PC-9 (cell line): ENCODE measurements at regions not wholly inside any gene's neighbourhood (a gene's known extent, or its start where the extent isn't known, plus 50 kb on each side); places are given as distances from the start of the nearest gene placed in this dataset.

Source experiments
- CTCF ChIP-seq: fragments of 200-600 bp; sonication (generic); conservative IDR thresholded peaks from 2 replicates; pipeline ENCODE4 v1.6.1; 2017; ENCODE audit warnings: mixed run types, antibody characterized with exemption, mild to moderate bottlenecking, moderate library complexity
- EZH2 ChIP-seq: fragments of 200-600 bp; sonication (generic); IDR thresholded peaks from 2 replicates; pipeline ENCODE4 v1.8.0; 2017; ENCODE audit warnings: antibody characterized with exemption, low read depth

DNA sequence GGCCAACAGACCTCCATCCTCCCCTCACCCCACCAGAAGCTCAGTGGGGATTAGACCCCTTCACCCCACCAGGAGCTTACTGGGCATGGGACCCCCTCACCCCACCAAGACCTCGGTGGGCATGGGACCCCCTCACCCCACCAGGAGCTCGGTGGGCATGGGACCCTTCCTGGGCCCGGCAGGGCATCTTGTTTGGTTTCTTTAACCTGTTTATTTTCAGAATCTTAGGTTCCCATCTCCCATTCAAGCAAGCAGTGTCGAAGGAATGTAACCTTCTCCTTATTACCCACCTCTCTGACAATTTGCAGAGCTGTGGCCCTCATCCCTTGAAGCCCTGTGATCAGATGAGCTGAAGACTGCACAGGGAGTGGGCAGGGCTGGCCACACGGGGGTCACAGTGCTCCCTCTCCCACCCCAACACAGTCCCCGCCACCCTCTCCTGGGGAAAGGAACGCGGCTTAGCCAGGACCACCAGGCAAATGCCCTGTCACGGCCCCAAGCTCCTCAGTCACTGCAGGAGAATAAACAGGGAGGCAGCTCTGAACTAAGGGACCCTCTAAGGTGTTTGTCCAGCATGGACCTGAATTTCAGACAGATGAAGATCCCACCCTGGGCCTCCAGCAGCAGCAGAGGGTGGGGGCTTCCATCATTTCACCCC lies 330.0 kb downstream of the NPHP4 start:
- TF ChIP-seq CTCF (no peak), EZH2 (no peak)
